ENCODE measurements at regions not wholly inside any gene's neighbourhood (a gene's known extent, or its start where the extent isn't known, plus 50 kb on each side); places are given as distances from the start of the nearest gene placed in this dataset.

DNA sequence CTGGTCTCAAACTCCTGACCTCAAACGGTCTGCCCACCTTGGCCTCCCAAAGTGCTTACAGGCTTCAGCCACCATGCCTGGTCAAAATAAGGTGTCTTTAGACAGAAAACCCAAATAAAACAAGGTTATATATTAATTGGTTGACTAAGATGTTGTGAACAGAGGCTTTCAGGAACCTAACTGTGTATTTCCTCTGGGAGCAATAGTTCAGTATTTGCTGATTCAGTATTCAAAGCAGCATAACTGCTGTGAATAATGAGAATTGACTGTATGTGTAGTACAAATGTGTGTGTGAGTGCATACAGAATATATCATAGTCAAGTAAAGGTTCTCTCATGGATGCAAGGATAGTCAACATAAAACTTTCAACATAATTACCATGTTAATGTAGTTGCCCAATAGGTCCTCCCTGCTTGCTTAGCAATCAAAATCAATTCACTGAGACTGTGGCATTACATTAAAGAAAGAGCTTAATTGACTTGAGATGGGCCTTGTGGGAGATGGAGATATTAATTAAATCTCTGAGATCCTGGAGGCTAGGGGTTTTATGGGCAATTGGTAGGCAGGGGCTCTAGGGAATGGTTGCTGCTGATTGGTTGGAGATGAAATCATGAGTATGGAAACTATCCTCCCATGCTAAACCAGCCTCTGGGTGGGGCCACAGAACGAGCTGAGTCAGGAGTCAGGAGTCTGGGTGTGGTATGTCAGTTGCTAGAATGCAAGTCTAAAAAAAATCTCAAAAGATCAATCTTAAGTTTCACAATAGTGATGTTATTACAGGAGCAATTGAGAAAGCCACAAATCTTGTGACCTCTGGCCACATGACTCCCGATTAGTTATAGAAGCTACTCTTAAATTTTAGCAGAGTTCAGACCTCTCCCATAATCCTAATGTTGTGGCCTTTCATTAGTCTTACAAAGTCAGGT, 162.7 kb downstream of the AKR1D1 start:
- BruUV-seq (replicated peaks), result no TSS peak
- Histone ChIP-seq H3K27me3 (ENCODE audit: insufficient read depth, low read length) (no peaks in the 10 kb centered on the region), H3K9me2 (ENCODE audit: insufficient read depth) (no peaks in the 10 kb centered on the region), H4K20me1 (ENCODE audit: insufficient read depth) (no peaks in the 10 kb centered on the region), H3K4me3 (replicated peaks in 1 of 2; ENCODE audit: low read depth in 1 of 2, low read length in 2 of 2) (no peak overlapping the region), H3K4me2 (ENCODE audit: low read length) (no peak overlapping the region), H3K9me3 (ENCODE audit: control insufficient read depth in 1 of 2, insufficient read depth in 1 of 2, low read depth in 1 of 2, low read length in 2 of 2) (no peaks in the 10 kb centered on the region), H3K27ac (ENCODE audit: low read depth, low read length) (no peak overlapping the region), H3K9ac (ENCODE audit: low read length) (no peak overlapping the region), H3K79me2 (ENCODE audit: insufficient read depth, low read length) (no peaks in the 10 kb centered on the region), H2AFZ (ENCODE audit: low read depth, low read length, poor library complexity, severe bottlenecking) (no peak overlapping the region), H3K36me3 (ENCODE audit: control insufficient read depth in 1 of 2, insufficient read depth in 2 of 2, low read length in 2 of 2) (no peaks in the 10 kb centered on the region), H3K4me1 (ENCODE audit: control insufficient read depth in 1 of 2, insufficient read depth in 2 of 2, low read length in 2 of 2) (no peaks in the 10 kb centered on the region)
- ChIA-PET POLR2A (no interaction called here), RAD21 (ENCODE audit: low non-redundant PET in 1 of 2, low total read pairs in 2 of 2, uncharacterized antibody in 2 of 2, unreplicated experiment in 2 of 2) (no interaction called here), CTCF (no interaction called here)
- intact Hi-C loops (cut with micrococcal nuclease), result no loop called here
- ATAC-seq (peak; percentile 53; the same call in 1 of the 2 replicates), DNase-seq (ENCODE audit: low read depth, low spot score) (no peak)
- TF ChIP-seq CEBPB (IDR thresholded peaks at IDR 0.05; ENCODE audit: low read depth) (no peak), EGR1 (IDR thresholded peaks at IDR 0.05; ENCODE audit: low read depth) (no peak), JUND (IDR thresholded peaks at IDR 0.05) (no peak), SP1 (IDR thresholded peaks at IDR 0.05; ENCODE audit: low read depth) (no peak), POLR2AphosphoS5 (IDR thresholded peaks at IDR 0.05; ENCODE audit: low read depth, low read length) (no peak)

DNA sequence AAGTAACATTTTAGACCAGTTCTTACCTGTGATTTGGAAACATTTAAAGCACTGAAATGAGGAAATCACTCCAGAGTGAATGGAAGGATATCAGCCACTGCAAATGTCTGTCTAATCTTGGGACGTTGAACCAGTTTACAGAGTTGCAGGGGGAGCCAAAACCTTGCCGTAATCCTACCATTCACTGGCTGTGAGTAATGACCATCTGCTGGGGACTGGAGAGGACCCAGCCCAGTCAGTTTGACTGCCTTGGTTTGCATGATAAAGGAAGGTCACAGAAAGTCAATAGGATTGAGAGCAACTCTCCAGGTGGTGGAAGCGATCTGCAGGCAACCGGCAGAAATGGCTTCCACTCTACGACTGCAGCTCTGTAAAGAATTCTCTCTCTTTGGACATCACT, 167.2 kb downstream of the AKR1D1 start:
- no peak for ATAC-seq
- Histone ChIP-seq H3K79me2 (ENCODE audit: insufficient read depth, low read length) (no peaks in the 10 kb centered on the region), H3K4me2 (ENCODE audit: low read length) (no peak overlapping the region), H3K9me3 (ENCODE audit: control insufficient read depth in 1 of 2, insufficient read depth in 1 of 2, low read depth in 1 of 2, low read length in 2 of 2) (peaks cover 0 to 7% of the 10 kb centered on the region in 2 experiments; a peak in 2 of 4 replicates), H2AFZ (ENCODE audit: low read depth, low read length, poor library complexity, severe bottlenecking) (no peak overlapping the region), H4K20me1 (ENCODE audit: insufficient read depth) (no peaks in the 10 kb centered on the region), H3K27me3 (ENCODE audit: insufficient read depth, low read length) (no peaks in the 10 kb centered on the region), H3K36me3 (ENCODE audit: control insufficient read depth in 1 of 2, insufficient read depth in 2 of 2, low read length in 2 of 2) (no peaks in the 10 kb centered on the region), H3K27ac (ENCODE audit: low read depth, low read length) (no peak overlapping the region), H3K4me1 (ENCODE audit: control insufficient read depth in 1 of 2, insufficient read depth in 2 of 2, low read length in 2 of 2) (no peaks in the 10 kb centered on the region), H3K9ac (ENCODE audit: low read length) (no peak overlapping the region), H3K9me2 (ENCODE audit: insufficient read depth) (no peaks in the 10 kb centered on the region), H3K4me3 (replicated peaks in 1 of 2; ENCODE audit: low read depth in 1 of 2, low read length in 2 of 2) (no peak overlapping the region)
- DNase-seq (ENCODE audit: low read depth, low spot score), result no peak
- RAD21 ChIA-PET (ENCODE audit: low non-redundant PET in 1 of 2, low total read pairs in 2 of 2, uncharacterized antibody in 2 of 2, unreplicated experiment in 2 of 2), result no interaction called here
- CTCF ChIA-PET, result no interaction called here
- intact Hi-C loops (cut with micrococcal nuclease), result no loop called here
- no TSS peak for BruUV-seq (replicated peaks)
- POLR2A ChIA-PET, result no interaction called here
- no peak for TF ChIP-seq SRF (IDR thresholded peaks at IDR 0.05; ENCODE audit: low read depth)
- no peak for TF ChIP-seq CEBPB (IDR thresholded peaks at IDR 0.05; ENCODE audit: low read depth)
- no peak for TF ChIP-seq EZH2 (IDR thresholded peaks at IDR 0.05)
- TF ChIP-seq RAD21 (IDR thresholded peaks at IDR 0.05; ENCODE audit: low read depth), result no peak
- no peak for TF ChIP-seq ZNF274 (IDR thresholded peaks at IDR 0.05; ENCODE audit: low read depth, low read length)
- TF ChIP-seq SIN3A (IDR thresholded peaks at IDR 0.05; ENCODE audit: low read depth), result no peak
- TF ChIP-seq CBX3 (IDR thresholded peaks at IDR 0.05; ENCODE audit: low read depth), result no peak
- no peak for TF ChIP-seq ZFX (IDR thresholded peaks at IDR 0.05)
- no peak for TF ChIP-seq JUND (IDR thresholded peaks at IDR 0.05)
- TF ChIP-seq, protein P1, sequence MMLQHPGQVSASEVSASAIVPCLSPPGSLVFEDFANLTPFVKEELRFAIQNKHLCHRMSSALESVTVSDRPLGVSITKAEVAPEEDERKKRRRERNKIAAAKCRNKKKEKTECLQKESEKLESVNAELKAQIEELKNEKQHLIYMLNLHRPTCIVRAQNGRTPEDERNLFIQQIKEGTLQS (IDR thresholded peaks at IDR 0.05), result no peak
- TF ChIP-seq, protein P2, sequence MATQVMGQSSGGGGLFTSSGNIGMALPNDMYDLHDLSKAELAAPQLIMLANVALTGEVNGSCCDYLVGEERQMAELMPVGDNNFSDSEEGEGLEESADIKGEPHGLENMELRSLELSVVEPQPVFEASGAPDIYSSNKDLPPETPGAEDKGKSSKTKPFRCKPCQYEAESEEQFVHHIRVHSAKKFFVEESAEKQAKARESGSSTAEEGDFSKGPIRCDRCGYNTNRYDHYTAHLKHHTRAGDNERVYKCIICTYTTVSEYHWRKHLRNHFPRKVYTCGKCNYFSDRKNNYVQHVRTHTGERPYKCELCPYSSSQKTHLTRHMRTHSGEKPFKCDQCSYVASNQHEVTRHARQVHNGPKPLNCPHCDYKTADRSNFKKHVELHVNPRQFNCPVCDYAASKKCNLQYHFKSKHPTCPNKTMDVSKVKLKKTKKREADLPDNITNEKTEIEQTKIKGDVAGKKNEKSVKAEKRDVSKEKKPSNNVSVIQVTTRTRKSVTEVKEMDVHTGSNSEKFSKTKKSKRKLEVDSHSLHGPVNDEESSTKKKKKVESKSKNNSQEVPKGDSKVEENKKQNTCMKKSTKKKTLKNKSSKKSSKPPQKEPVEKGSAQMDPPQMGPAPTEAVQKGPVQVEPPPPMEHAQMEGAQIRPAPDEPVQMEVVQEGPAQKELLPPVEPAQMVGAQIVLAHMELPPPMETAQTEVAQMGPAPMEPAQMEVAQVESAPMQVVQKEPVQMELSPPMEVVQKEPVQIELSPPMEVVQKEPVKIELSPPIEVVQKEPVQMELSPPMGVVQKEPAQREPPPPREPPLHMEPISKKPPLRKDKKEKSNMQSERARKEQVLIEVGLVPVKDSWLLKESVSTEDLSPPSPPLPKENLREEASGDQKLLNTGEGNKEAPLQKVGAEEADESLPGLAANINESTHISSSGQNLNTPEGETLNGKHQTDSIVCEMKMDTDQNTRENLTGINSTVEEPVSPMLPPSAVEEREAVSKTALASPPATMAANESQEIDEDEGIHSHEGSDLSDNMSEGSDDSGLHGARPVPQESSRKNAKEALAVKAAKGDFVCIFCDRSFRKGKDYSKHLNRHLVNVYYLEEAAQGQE (IDR thresholded peaks at IDR 0.05; ENCODE audit: low read depth), result no peak
- TF ChIP-seq, protein P3, sequence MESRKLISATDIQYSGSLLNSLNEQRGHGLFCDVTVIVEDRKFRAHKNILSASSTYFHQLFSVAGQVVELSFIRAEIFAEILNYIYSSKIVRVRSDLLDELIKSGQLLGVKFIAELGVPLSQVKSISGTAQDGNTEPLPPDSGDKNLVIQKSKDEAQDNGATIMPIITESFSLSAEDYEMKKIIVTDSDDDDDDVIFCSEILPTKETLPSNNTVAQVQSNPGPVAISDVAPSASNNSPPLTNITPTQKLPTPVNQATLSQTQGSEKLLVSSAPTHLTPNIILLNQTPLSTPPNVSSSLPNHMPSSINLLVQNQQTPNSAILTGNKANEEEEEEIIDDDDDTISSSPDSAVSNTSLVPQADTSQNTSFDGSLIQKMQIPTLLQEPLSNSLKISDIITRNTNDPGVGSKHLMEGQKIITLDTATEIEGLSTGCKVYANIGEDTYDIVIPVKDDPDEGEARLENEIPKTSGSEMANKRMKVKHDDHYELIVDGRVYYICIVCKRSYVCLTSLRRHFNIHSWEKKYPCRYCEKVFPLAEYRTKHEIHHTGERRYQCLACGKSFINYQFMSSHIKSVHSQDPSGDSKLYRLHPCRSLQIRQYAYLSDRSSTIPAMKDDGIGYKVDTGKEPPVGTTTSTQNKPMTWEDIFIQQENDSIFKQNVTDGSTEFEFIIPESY (IDR thresholded peaks at IDR 0.05; ENCODE audit: extremely low read depth, insufficient replicate concordance, low read length), result no peak
- no peak for TF ChIP-seq SP1 (IDR thresholded peaks at IDR 0.05; ENCODE audit: low read depth)
- no peak for TF ChIP-seq POLR2A (IDR thresholded peaks at IDR 0.05; ENCODE audit: borderline replicate concordance, extremely low read depth, insufficient read depth, insufficient read length)
- no peak for TF ChIP-seq POLR2AphosphoS5 (IDR thresholded peaks at IDR 0.05; ENCODE audit: low read depth, low read length)

Measured in HCT116 (cell line).